ENCODE measurements at regions not wholly inside any gene's neighbourhood (a gene's known extent, or its start where the extent isn't known, plus 50 kb on each side); places are given as distances from the start of the nearest gene placed in this dataset.

DNA sequence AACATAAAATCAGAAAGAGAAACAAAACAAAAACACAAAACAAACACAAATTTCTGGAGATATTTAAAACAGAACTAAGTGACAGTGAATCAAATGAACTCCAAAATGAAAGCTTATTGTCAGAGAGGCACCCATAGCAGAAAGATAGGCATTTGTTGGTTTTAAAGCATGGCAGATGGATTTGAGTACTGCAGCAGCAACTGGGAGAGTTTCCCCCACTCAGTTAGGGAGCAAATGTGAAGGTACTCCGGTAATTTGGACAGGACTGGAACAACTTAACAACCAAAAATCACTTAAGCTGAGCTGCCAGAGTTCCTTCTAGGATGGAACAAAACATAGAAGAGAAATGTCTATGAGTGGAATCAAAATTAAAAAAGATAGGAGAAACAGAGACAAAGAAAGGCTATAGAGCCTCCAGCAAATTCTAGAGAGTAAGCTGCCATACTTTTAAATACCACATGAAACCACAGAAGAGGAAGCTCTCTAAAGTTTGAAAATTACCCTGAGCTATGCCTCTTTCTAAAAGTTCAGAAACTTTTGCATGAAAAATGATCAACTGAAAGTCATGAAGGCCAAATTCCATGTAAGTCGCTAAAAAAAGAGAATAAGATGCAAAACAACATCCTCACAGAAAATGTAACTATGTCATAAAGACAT, 1248.3 kb upstream of the USP15 start (continued):
- TF ChIP-seq, protein P1, sequence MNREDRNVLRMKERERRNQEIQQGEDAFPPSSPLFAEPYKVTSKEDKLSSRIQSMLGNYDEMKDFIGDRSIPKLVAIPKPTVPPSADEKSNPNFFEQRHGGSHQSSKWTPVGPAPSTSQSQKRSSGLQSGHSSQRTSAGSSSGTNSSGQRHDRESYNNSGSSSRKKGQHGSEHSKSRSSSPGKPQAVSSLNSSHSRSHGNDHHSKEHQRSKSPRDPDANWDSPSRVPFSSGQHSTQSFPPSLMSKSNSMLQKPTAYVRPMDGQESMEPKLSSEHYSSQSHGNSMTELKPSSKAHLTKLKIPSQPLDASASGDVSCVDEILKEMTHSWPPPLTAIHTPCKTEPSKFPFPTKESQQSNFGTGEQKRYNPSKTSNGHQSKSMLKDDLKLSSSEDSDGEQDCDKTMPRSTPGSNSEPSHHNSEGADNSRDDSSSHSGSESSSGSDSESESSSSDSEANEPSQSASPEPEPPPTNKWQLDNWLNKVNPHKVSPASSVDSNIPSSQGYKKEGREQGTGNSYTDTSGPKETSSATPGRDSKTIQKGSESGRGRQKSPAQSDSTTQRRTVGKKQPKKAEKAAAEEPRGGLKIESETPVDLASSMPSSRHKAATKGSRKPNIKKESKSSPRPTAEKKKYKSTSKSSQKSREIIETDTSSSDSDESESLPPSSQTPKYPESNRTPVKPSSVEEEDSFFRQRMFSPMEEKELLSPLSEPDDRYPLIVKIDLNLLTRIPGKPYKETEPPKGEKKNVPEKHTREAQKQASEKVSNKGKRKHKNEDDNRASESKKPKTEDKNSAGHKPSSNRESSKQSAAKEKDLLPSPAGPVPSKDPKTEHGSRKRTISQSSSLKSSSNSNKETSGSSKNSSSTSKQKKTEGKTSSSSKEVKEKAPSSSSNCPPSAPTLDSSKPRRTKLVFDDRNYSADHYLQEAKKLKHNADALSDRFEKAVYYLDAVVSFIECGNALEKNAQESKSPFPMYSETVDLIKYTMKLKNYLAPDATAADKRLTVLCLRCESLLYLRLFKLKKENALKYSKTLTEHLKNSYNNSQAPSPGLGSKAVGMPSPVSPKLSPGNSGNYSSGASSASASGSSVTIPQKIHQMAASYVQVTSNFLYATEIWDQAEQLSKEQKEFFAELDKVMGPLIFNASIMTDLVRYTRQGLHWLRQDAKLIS (CRISPR knock-in tag; IDR thresholded peaks at IDR 0.05; ENCODE audit: borderline replicate concordance): no peak
- no peak for TF ChIP-seq CDX4 (CRISPR knock-in tag; IDR thresholded peaks at IDR 0.05; ENCODE audit: borderline replicate concordance)
- TF ChIP-seq NR2C2 (CRISPR knock-in tag; IDR thresholded peaks at IDR 0.05): no peak
- no peak for TF ChIP-seq SOX15 (CRISPR knock-in tag; IDR thresholded peaks at IDR 0.05)
- no peak for TF ChIP-seq CBFB (CRISPR knock-in tag; IDR thresholded peaks at IDR 0.05; ENCODE audit: low read depth)
- TF ChIP-seq ATF1 (CRISPR knock-in tag; IDR thresholded peaks at IDR 0.05): no peak
- TF ChIP-seq JAZF1 (CRISPR knock-in tag; IDR thresholded peaks at IDR 0.05): no peak
- TF ChIP-seq, protein P2, sequence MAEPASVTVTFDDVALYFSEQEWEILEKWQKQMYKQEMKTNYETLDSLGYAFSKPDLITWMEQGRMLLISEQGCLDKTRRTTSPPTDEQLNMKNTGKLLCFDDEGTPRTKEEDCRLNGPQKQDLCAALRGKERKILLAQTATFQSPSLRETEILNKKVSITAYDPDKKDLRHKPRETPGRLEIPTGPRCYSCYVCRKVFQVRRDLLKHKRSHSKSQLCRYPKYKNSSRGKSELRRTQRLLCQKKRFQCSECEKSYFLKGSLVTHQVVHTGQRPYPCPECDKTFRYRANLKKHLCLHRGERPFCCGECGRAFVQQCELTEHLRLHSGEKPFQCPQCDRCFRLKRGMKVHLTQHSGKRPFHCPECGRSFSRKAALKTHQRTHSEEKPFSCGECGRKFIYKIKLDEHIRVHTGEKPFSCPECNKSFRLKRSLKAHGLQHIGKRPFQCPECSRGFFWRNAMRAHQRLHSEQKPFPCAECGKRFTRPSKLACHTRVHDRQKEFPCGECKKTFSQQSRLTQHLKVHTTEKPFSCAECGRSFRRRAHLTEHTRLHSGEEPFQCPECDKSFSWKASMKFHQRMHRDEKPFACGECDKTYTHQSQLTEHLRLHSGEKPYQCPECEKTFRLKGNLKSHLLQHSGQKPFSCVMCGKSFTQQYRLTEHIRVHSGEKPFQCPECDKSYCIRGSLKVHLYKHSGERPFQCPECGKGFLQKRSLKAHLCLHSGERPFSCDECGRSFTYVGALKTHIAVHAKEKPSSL (CRISPR knock-in tag; conservative IDR thresholded peaks at IDR 0.05): no peak
- TF ChIP-seq ZNF317 (CRISPR knock-in tag; IDR thresholded peaks at IDR 0.05; ENCODE audit: borderline replicate concordance, low read depth): no peak
- TF ChIP-seq, protein P3, sequence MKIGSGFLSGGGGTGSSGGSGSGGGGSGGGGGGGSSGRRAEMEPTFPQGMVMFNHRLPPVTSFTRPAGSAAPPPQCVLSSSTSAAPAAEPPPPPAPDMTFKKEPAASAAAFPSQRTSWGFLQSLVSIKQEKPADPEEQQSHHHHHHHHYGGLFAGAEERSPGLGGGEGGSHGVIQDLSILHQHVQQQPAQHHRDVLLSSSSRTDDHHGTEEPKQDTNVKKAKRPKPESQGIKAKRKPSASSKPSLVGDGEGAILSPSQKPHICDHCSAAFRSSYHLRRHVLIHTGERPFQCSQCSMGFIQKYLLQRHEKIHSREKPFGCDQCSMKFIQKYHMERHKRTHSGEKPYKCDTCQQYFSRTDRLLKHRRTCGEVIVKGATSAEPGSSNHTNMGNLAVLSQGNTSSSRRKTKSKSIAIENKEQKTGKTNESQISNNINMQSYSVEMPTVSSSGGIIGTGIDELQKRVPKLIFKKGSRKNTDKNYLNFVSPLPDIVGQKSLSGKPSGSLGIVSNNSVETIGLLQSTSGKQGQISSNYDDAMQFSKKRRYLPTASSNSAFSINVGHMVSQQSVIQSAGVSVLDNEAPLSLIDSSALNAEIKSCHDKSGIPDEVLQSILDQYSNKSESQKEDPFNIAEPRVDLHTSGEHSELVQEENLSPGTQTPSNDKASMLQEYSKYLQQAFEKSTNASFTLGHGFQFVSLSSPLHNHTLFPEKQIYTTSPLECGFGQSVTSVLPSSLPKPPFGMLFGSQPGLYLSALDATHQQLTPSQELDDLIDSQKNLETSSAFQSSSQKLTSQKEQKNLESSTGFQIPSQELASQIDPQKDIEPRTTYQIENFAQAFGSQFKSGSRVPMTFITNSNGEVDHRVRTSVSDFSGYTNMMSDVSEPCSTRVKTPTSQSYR (CRISPR knock-in tag; IDR thresholded peaks at IDR 0.05): no peak
- no peak for TF ChIP-seq ZNF423 (CRISPR knock-in tag; IDR thresholded peaks at IDR 0.05)

DNA sequence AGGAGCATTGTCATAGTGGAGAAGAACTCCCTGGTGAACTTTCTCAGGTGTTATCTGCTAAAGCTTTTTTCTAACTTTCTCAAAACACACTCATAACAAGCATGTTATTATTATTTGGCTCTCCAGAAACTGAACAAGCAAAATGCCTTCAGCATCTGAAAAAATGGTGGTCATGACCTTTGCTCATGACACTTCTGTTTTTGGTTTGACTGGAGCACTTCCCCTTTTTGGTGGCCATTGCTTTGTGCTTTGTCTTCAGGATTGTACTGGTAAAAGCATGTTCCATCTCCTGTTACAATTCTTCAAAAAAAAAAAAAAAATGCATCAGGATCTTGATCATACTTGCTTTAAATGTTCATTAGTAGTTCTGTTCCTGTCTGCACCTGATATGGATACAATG, 1241.6 kb upstream of the USP15 start:
- peaks cover 5% of the 10 kb centered on the region; the same call in 1 of the 2 replicates for H3K4me1 Mint-ChIP-seq
- peaks cover 21% of the 10 kb centered on the region for H3K36me3 Mint-ChIP-seq
- H3K4me3 Mint-ChIP-seq: no peak overlapping the region
- CTCF ChIA-PET: no interaction called here
- DNase-seq (ENCODE audit: low spot score) (no peak), ATAC-seq (no peak)
- H3K27ac Mint-ChIP-seq: no peak overlapping the region
- POLR2A ChIA-PET: no interaction called here
- TF ChIP-seq RORB (CRISPR knock-in tag; IDR thresholded peaks at IDR 0.05) (no peak), PRDM15 (CRISPR knock-in tag; IDR thresholded peaks at IDR 0.05) (no peak), ZNF138 (CRISPR knock-in tag; conservative IDR thresholded peaks at IDR 0.05) (no peak), JAZF1 (CRISPR knock-in tag; IDR thresholded peaks at IDR 0.05) (no peak), USF2 (CRISPR knock-in tag; IDR thresholded peaks at IDR 0.05) (no peak), SOX15 (CRISPR knock-in tag; IDR thresholded peaks at IDR 0.05) (no peak), NFYB (CRISPR knock-in tag; conservative IDR thresholded peaks at IDR 0.05; ENCODE audit: low read depth) (no peak), HMGA2 (CRISPR knock-in tag; IDR thresholded peaks at IDR 0.05) (no peak), NR2C2 (CRISPR knock-in tag; IDR thresholded peaks at IDR 0.05) (no peak), GABPB1 (CRISPR knock-in tag; IDR thresholded peaks at IDR 0.05) (no peak)
- peaks cover 40% of the 10 kb centered on the region for H3K9me3 Mint-ChIP-seq
- H3K27me3 Mint-ChIP-seq (ENCODE audit: low read depth): no peaks in the 10 kb centered on the region
